ENCODE measurements at regions not wholly inside any gene's neighbourhood (a gene's known extent, or its start where the extent isn't known, plus 50 kb on each side); places are given as distances from the start of the nearest gene placed in this dataset.

GRCh38 chr18:54672846-54673475 lies 81.9 kb downstream of the DYNAP start:
- no peak for TF ChIP-seq SP2 (IDR thresholded peaks at IDR 0.05; ENCODE audit: low read length)
- TF ChIP-seq KDM5A (IDR thresholded peaks at IDR 0.05; ENCODE audit: low read length) = no peak
- no peak for TF ChIP-seq CTCF (IDR thresholded peaks at IDR 0.05; ENCODE audit: control extremely low read depth in 1 of 3, insufficient read depth in 1 of 3, low read depth in 1 of 3, low read length in 3 of 3)
- TF ChIP-seq ATF2 (IDR thresholded peaks at IDR 0.05; ENCODE audit: low read length) = no peak
- no peak for TF ChIP-seq EZH2 (IDR thresholded peaks at IDR 0.05; ENCODE audit: low read depth, low read length, severe bottlenecking)
- no peak for TF ChIP-seq PHF8 (conservative IDR thresholded peaks at IDR 0.05; ENCODE audit: low read depth, low read length)
- TF ChIP-seq JUND (IDR thresholded peaks at IDR 0.05; ENCODE audit: low read length) = no peak
- no peak for TF ChIP-seq RAD21 (IDR thresholded peaks at IDR 0.05 in 1 of 2, conservative IDR thresholded peaks at IDR 0.05 in 1 of 2; ENCODE audit: low read depth in 2 of 2, low read length in 2 of 2)
- no peak for TF ChIP-seq POLR2A (IDR thresholded peaks at IDR 0.05; ENCODE audit: control extremely low read depth in 1 of 2, low read depth in 2 of 2, low read length in 2 of 2)
- TF ChIP-seq BRCA1 (IDR thresholded peaks at IDR 0.05; ENCODE audit: low read depth, low read length) = no peak
- TF ChIP-seq CHD2 (IDR thresholded peaks at IDR 0.05; ENCODE audit: low read length) = no peak

All from H1 (cell line).